ENCODE measurements at regions not wholly inside any gene's neighbourhood (a gene's known extent, or its start where the extent isn't known, plus 50 kb on each side); places are given as distances from the start of the nearest gene placed in this dataset.

- Mint-ChIP-seq H3K4me1 (ENCODE audit: low read depth) (peaks cover 27% of the 10 kb centered on the region), H3K27ac (ENCODE audit: unreplicated experiment) (no peak overlapping the region), H3K27me3 (ENCODE audit: low read depth) (no peaks in the 10 kb centered on the region), H3K36me3 (ENCODE audit: low read depth) (no peaks in the 10 kb centered on the region), H3K9me3 (ENCODE audit: low read depth) (no peaks in the 10 kb centered on the region), H3K4me3 (ENCODE audit: unreplicated experiment) (no peak overlapping the region)
- no peak for DNase-seq (ENCODE audit: low spot score)
- TF ChIP-seq, protein P1, sequence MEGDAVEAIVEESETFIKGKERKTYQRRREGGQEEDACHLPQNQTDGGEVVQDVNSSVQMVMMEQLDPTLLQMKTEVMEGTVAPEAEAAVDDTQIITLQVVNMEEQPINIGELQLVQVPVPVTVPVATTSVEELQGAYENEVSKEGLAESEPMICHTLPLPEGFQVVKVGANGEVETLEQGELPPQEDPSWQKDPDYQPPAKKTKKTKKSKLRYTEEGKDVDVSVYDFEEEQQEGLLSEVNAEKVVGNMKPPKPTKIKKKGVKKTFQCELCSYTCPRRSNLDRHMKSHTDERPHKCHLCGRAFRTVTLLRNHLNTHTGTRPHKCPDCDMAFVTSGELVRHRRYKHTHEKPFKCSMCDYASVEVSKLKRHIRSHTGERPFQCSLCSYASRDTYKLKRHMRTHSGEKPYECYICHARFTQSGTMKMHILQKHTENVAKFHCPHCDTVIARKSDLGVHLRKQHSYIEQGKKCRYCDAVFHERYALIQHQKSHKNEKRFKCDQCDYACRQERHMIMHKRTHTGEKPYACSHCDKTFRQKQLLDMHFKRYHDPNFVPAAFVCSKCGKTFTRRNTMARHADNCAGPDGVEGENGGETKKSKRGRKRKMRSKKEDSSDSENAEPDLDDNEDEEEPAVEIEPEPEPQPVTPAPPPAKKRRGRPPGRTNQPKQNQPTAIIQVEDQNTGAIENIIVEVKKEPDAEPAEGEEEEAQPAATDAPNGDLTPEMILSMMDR (IDR thresholded peaks at IDR 0.05) = no peak
These were observed 91.7 kb upstream of the IGSF10 start for GRCh38 chr3:151552589-151552988.

DNA sequence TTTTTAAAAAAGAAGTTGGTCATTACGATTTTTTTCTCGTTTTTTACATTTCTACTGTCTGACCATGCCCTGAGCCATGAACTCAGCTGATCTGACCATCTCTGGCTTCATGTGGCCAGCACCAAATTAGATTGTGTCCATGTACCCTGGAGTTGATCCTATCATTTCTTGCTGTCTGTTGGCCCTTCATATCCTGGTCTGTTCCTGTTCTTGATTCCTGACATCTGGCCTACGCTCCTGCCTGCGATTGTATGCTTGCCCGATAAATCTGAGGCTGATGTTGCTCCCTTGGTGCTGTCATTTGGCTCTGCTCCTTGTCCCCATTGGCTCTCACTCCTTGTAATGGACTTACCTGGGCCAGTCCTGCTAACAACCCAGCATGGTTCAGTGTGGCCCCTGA, 89.8 kb upstream of the IGSF10 start:
- Mint-ChIP-seq H3K36me3 (ENCODE audit: low read depth) (no peaks in the 10 kb centered on the region), H3K27ac (ENCODE audit: unreplicated experiment) (no peak overlapping the region), H3K4me1 (ENCODE audit: low read depth) (peaks cover 22% of the 10 kb centered on the region), H3K27me3 (ENCODE audit: low read depth) (no peaks in the 10 kb centered on the region), H3K9me3 (ENCODE audit: low read depth) (no peaks in the 10 kb centered on the region), H3K4me3 (ENCODE audit: unreplicated experiment) (no peak overlapping the region)
- no peak for DNase-seq (ENCODE audit: low spot score)
- TF ChIP-seq, protein P1 (IDR thresholded peaks at IDR 0.05) = no peak

DNA sequence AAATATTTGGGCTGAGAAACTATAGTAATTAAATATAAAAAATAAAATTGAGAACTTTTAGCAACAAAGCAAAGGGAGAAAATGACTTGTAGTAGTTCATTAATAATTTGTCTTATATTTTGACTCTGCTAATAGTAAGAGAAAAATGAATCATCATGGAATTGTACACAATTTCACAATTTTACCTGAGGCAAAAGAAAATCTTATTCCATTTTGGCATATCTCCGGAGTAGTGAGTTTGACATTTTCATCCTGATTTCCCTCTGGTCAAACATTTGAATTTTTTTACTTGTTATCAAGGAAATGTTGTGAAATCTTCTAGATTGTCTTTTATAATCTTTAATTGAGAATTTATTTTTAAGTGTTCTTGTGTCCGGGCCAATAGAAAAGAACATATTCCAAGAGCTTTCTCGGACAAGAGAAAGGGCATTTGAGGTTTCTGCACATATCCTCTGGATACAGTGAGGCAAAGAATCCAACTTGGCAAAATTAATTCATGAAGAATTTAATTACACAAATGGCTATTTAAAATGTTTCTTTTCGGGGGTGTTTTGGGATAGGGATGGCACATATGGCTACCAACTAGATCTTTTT, 89.3 kb upstream of the IGSF10 start:
- DNase-seq (ENCODE audit: low spot score) = no peak
- H3K36me3 Mint-ChIP-seq (ENCODE audit: low read depth) = no peaks in the 10 kb centered on the region
- peaks cover 22% of the 10 kb centered on the region for H3K4me1 Mint-ChIP-seq (ENCODE audit: low read depth)
- no peaks in the 10 kb centered on the region for H3K9me3 Mint-ChIP-seq (ENCODE audit: low read depth)
- no peaks in the 10 kb centered on the region for H3K27me3 Mint-ChIP-seq (ENCODE audit: low read depth)
- H3K27ac Mint-ChIP-seq (ENCODE audit: unreplicated experiment) = no peak overlapping the region
- TF ChIP-seq, protein P1 (IDR thresholded peaks at IDR 0.05) = no peak
- no peak overlapping the region for H3K4me3 Mint-ChIP-seq (ENCODE audit: unreplicated experiment)

- H3K9me3 Mint-ChIP-seq (ENCODE audit: low read depth) = no peaks in the 10 kb centered on the region
These were observed 87.3 kb upstream of the IGSF10 start for GRCh38 chr3:151548195-151548594.

DNA sequence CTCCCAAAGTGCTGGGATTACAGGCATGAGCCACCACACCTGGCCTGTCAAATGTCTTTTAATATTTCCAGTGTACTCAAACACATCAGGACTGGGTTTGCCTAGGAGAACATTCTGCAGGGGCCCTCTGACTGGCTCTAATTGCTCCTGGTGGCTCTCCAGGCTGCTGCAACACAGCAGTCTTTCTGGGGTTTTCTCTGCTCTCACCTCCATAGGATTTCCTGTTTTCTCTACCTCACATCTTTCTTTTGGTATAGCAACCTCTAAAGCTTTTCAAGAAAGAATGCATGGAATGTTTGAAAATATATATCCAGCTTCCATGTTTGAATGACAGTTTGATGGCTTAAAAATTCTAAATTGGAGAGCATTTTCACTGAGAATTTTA, 83.3 kb upstream of the IGSF10 start:
- no peak overlapping the region for H3K4me3 Mint-ChIP-seq (ENCODE audit: unreplicated experiment)
- TF ChIP-seq, protein P1 (IDR thresholded peaks at IDR 0.05) = no peak
- no peak overlapping the region for H3K27ac Mint-ChIP-seq (ENCODE audit: unreplicated experiment)
- H3K36me3 Mint-ChIP-seq (ENCODE audit: low read depth) = no peaks in the 10 kb centered on the region
- H3K9me3 Mint-ChIP-seq (ENCODE audit: low read depth) = no peaks in the 10 kb centered on the region
- peaks cover 40% of the 10 kb centered on the region for H3K4me1 Mint-ChIP-seq (ENCODE audit: low read depth)
- DNase-seq (ENCODE audit: low spot score) = no peak
- H3K27me3 Mint-ChIP-seq (ENCODE audit: low read depth) = no peaks in the 10 kb centered on the region

More at GRCh38 chr3:151548195-151548594, 87.3 kb upstream of the IGSF10 start:
- Mint-ChIP-seq H3K27ac (ENCODE audit: unreplicated experiment) (no peak overlapping the region), H3K36me3 (ENCODE audit: low read depth) (no peaks in the 10 kb centered on the region), H3K27me3 (ENCODE audit: low read depth) (no peaks in the 10 kb centered on the region), H3K4me1 (ENCODE audit: low read depth) (peaks cover 31% of the 10 kb centered on the region), H3K4me3 (ENCODE audit: unreplicated experiment) (no peak overlapping the region)
- DNase-seq (ENCODE audit: low spot score) = no peak
- TF ChIP-seq, protein P1 (IDR thresholded peaks at IDR 0.05) = no peak
